SH-SY5Y (cell line): ENCODE measurements at regions not wholly inside any gene's neighbourhood (a gene's known extent, or its start where the extent isn't known, plus 50 kb on each side); places are given as distances from the start of the nearest gene placed in this dataset.

Source experiments
- GATA2 ChIP-seq: IDR thresholded peaks from 2 replicates; pipeline ENCODE4 v1.6.1; 2011; ENCODE audit warnings: mild to moderate bottlenecking, low read depth, low read length
- GATA3 ChIP-seq: IDR thresholded peaks from 2 replicates; pipeline ENCODE4 v1.6.1; 2011; ENCODE audit warnings: low read depth, mild to moderate bottlenecking, low read length, moderate library complexity

GRCh38 chr9:107906074-107906473, 416.5 kb upstream of the KLF4 start:
- no peak for TF ChIP-seq GATA3
- no peak for TF ChIP-seq GATA2

DNA sequence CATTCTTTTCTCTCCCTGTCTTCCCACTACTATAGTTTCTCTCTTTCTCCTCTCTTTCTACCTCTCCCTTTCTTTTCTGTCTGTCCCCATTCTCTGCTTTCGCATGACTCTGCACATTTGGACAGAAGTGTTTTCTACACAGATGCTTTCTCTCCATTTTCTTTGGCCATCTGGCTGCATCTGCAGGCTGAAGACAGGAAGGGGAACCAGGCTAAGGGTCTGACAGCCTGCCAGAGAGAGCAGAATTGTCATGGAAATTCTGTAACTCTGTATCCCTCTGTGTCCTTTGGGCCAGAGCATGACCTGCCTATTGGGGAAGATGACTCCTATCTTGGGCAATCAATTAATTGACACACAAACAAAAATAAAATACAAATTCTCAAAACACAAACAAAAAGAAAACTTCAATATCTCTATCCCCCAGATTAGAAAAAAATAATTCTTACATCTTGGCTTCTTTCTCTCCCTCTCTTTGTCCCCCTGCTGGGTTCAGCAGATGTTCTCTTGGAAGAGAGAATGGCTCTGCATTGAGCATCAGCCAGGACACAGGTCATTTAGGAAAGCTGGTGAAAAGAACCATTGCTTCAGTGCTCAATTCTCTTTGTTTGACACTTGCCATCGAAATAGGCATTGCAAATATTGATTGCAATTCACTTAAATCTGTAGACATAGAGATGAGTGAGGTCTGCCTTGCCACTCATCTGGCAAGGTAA, 415.9 kb upstream of the KLF4 start:
- TF ChIP-seq GATA2 (no peak), GATA3 (no peak)

GRCh38 chr9:107899961-107900330, 410.4 kb upstream of the KLF4 start:
- no peak for TF ChIP-seq GATA3
- no peak for TF ChIP-seq GATA2

GRCh38 chr9:107898761-107899160, 409.2 kb upstream of the KLF4 start:
- TF ChIP-seq GATA2 = no peak
- TF ChIP-seq GATA3 = no peak

DNA sequence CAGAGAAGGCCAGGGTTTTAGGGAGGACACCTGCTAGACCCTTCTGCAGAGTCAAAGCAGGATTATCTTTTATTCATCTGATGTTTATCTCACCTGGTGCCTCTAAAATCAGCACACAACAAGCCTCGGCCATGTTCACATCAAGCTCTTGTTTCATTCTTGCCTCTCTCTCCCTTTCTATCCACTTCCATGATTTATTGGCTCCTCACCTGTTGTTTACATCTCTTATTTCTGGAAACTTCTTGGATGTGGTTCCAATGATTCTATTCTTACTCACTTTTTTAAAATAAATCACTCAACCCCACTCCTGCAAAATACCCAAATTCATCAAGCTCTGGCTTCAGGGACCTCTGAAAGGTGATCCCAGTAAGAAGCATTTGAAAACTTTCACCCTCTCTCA, 407.0 kb upstream of the KLF4 start:
- TF ChIP-seq GATA2 (no peak), GATA3 (no peak)

DNA sequence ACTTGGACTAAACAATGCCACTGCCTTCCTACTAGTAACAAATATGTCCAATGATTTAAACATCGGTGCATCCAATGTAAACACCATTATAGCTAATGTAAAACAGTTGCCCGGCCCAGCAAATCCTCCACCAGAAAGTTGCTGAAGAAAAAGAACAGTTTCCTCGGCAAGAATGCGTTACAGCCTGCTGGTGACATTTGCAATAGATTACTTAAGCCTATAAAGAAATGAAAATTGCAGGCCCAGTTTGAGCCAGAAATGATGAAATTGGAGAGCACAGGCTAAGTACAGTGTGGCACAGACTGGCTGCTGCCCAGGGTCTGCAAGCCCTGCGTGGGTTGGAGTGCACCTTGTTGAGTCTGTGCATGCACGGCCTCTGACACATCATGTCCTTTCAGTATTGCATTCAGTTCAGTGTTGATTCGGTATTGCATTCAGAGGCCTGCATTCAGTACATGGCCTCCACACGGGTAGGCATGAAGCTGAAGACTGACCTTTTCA, 406.0 kb upstream of the KLF4 start:
- TF ChIP-seq GATA2 (no peak), GATA3 (no peak)

DNA sequence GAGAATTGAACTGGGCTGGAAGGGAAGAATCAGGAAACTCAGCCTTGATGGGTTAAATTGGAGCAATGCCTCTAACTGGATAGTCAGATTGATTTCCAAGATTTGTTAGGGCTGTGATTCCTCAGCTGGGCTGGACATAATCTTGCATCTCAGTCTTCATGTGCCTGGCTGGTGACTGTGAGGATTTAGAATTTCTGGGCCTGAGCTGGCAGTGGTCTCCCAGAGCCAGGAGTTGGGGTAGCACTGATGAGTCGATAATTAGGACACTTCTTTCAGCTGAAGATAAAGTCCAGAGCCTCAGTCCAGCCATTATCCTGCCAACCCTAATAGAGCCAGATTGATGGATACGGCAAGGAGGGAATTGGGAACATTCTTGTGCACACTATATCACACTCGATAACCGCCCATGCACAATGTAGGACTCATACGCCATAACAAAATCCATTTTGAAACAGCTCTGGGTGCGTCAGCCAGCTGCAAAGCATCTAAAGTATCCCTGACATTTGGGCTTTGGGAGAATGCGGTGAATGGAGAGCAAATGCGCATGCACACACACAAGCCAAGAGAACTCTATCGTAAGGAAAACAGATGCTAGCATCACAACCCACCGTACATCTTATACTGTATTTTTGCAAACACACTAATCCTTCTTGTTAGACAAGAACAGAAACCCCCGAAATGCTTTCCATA, 405.1 kb upstream of the KLF4 start:
- TF ChIP-seq GATA2 (peak; percentile 81), GATA3 (no peak)

GRCh38 chr9:107890921-107891465, 401.4 kb upstream of the KLF4 start:
- TF ChIP-seq GATA3 (no peak), GATA2 (no peak)

DNA sequence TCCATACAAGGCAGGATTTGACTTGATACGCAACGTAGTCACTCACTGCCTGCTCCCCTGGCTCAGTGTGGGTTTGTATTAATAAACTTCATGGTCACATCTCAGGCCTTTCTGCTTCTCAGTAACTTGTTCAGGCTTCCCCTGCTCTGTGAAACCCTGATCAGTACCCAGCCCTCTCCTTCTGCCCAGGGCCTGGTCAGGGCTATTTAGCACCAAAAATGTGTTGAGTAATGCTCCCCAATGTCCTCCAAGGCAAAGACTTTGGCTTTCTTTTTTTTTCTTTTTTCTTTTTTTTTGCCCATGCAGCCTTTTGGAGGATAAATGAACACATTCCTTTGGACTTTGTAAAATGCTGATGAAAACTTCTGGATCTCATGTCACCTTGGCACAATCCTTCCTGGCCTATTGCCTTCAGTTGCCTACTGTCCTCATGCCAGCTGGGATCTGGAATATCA, 399.2 kb upstream of the KLF4 start:
- TF ChIP-seq GATA2 = no peak
- TF ChIP-seq GATA3 = no peak

GRCh38 chr9:107886826-107887225, 397.3 kb upstream of the KLF4 start:
- TF ChIP-seq GATA3 (no peak), GATA2 (no peak)

GRCh38 chr9:107883496-107884124, 394.0 kb upstream of the KLF4 start:
- TF ChIP-seq GATA3 = no peak
- no peak for TF ChIP-seq GATA2

GRCh38 chr9:107881626-107882300, 392.2 kb upstream of the KLF4 start:
- TF ChIP-seq GATA3 = no peak
- TF ChIP-seq GATA2 = no peak

DNA sequence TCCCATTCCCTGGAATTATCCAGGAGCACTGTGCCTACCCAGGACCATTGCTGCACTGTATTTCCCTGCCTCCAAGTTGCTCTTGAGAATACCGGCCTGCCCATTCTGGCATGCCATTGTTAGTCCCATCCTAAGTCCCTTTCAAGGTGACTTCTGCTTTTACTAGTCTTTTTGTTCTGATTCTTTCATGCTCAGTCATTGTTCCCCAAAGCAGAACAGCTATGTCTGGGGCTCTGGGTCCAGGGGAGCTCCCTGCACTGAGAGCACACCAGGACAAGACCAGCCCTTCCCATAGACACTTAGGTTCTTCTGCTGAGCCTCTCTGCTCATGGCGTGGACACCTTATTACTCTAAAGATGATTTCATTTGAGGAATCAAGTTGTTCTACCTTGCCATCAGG, 388.9 kb upstream of the KLF4 start:
- TF ChIP-seq GATA2 (no peak), GATA3 (no peak)

- no peak for TF ChIP-seq GATA3
- TF ChIP-seq GATA2 = no peak
These were observed 386.0 kb upstream of the KLF4 start for GRCh38 chr9:107875571-107875980.
